SK-N-SH (cell line): ENCODE measurements at regions not wholly inside any gene's neighbourhood (a gene's known extent, or its start where the extent isn't known, plus 50 kb on each side); places are given as distances from the start of the nearest gene placed in this dataset.

ENCODE experiments used
- CTCF ChIA-PET: fragments of 300-600, 350-600 bp; formaldehyde crosslinking; extraction: SDS; loops from one replicate; lab custom pipeline; 2021; lab: Yijun Ruan, JAX
- POLR2A ChIA-PET: fragments of 350-600 bp; sonication (Branson Sonifier 250); formaldehyde crosslinking; extraction: SDS; loops from one replicate; lab custom pipeline; 2020; ENCODE audit warnings: antibody characterized with exemption, inconsistent platforms; lab: Yijun Ruan, JAX
- DNase-seq: peaks from one replicate; pipeline ENCODE4 v3.0.0; 2012
- H2AFZ ChIP-seq: fragments of 200-600 bp; sonication (generic); 2 replicates; pipeline ENCODE4 v1.8.1; 2016; ENCODE audit warnings: antibody characterized with exemption, mild to moderate bottlenecking, low read depth
- H3F3A ChIP-seq: fragments of 200-600 bp; sonication (generic); replicated peaks from 2 replicates; pipeline ENCODE3; 2016; ENCODE audit warnings: antibody characterized with exemption, mild to moderate bottlenecking; ENCODE audit not compliant: insufficient read depth
- H3K27ac ChIP-seq, 2 experiments: fragments of 200-500 bp in 1 of 2; fragments of 200-600 bp in 1 of 2; sonication (Bioruptor generic) in 1 of 2; sonication (generic), shearing (Covaris generic) in 1 of 2; 2 replicates each; pipeline versions ENCODE4 v1.5.1 to v1.6.1; 2014 to 2016; ENCODE audit warnings: low read depth in 2 of 2, inconsistent platforms in 1 of 2, low read length in 1 of 2, mild to moderate bottlenecking in 1 of 2, mixed read lengths in 1 of 2
- H3K27me3 ChIP-seq: fragments of 200-600 bp; sonication (generic), shearing (Covaris generic); 2 replicates; pipeline ENCODE4 v1.6.1; 2016; ENCODE audit warnings: mixed run types; ENCODE audit not compliant: insufficient read depth
- H3K36me3 ChIP-seq, 2 experiments: fragments of 200-500 bp in 1 of 2; fragments of 200-600 bp in 1 of 2; sonication (Bioruptor generic) in 1 of 2; sonication (generic) in 1 of 2; replicated peaks in 1 of 2; 2 replicates each; pipeline versions ENCODE3 to v1.5.1; 2014 to 2016; ENCODE audit warnings: low read length in 1 of 2, mild to moderate bottlenecking in 1 of 2; ENCODE audit not compliant: insufficient read depth in 2 of 2, control insufficient read depth in 1 of 2
- H3K4me1 ChIP-seq, 2 experiments: fragments of 200-500 bp in 1 of 2; fragments of 200-600 bp in 1 of 2; sonication (Bioruptor generic) in 1 of 2; sonication (generic), shearing (Covaris generic) in 1 of 2; 2 replicates each; pipeline versions ENCODE4 v1.5.1 to v1.6.1; 2014 to 2016; ENCODE audit warnings: low read depth in 1 of 2, low read length in 1 of 2, mixed run types in 1 of 2; ENCODE audit not compliant: insufficient read depth in 2 of 2, control insufficient read depth in 1 of 2
- H3K4me2 ChIP-seq: fragments of 200-600 bp; sonication (generic), shearing (Covaris generic); 2 replicates; pipeline ENCODE4 v1.6.1; 2017; ENCODE audit warnings: mixed run types
- H3K4me3 ChIP-seq, 2 experiments: fragments of 200-500 bp in 1 of 2; fragments of 200-600 bp in 1 of 2; sonication (Bioruptor generic) in 1 of 2; sonication (generic), shearing (Covaris generic) in 1 of 2; 2 replicates each; pipeline versions ENCODE4 v1.5.1 to v1.8.1; 2014 to 2016; ENCODE audit warnings: low read depth in 2 of 2, inconsistent platforms in 1 of 2, low read length in 1 of 2, mild to moderate bottlenecking in 1 of 2, mixed read lengths in 1 of 2, moderate library complexity in 1 of 2
- H3K79me2 ChIP-seq: fragments of 200-600 bp; sonication (generic); 2 replicates; pipeline ENCODE4 v1.8.1; 2017; ENCODE audit warnings: mild to moderate bottlenecking; ENCODE audit not compliant: insufficient read depth
- H3K9ac ChIP-seq: fragments of 200-600 bp; sonication (generic); 2 replicates; pipeline ENCODE4 v1.6.1; 2017; ENCODE audit warnings: mixed run types
- H3K9me2 ChIP-seq: fragments of 200-600 bp; sonication (generic); 2 replicates; pipeline ENCODE4 v1.6.1; 2017; ENCODE audit warnings: mixed run types
- H3K9me3 ChIP-seq: fragments of 200-600 bp; sonication (generic); 2 replicates; pipeline ENCODE4 v1.6.1; 2017; ENCODE audit warnings: mixed run types, mild to moderate bottlenecking, moderate library complexity
- H4K20me1 ChIP-seq: fragments of 200-600 bp; sonication (generic); 2 replicates; pipeline ENCODE4 v1.6.1; 2017; ENCODE audit warnings: mild to moderate bottlenecking, mixed run types; ENCODE audit not compliant: insufficient read depth
- ELF1 ChIP-seq: IDR thresholded peaks from 2 replicates; pipeline ENCODE4 v1.4.0; 2012
- EP300 ChIP-seq, 2 experiments: IDR thresholded peaks; 2 replicates each; pipeline versions ENCODE4 v1.4.0 to v1.6.1; 2012; ENCODE audit warnings: borderline replicate concordance in 1 of 2, low read depth in 1 of 2, low read length in 1 of 2
- EZH2phosphoT487 ChIP-seq: fragments of 200-600 bp; sonication (generic); IDR thresholded peaks from 2 replicates; pipeline ENCODE4 v1.6.1; 2017; ENCODE audit warnings: low read depth, mixed run types, mild to moderate bottlenecking, antibody characterized with exemption, moderate library complexity, borderline replicate concordance
- FOSL2 ChIP-seq: IDR thresholded peaks from 2 replicates; pipeline ENCODE4 v1.4.0; 2012; ENCODE audit warnings: low read depth, mild to moderate bottlenecking, moderate library complexity, borderline replicate concordance
- FOXM1 ChIP-seq: IDR thresholded peaks from 2 replicates; pipeline ENCODE4 v1.4.0; 2012; ENCODE audit warnings: low read depth, mild to moderate bottlenecking
- GATA2 ChIP-seq: sonication (generic); formaldehyde crosslinking; IDR thresholded peaks from 2 replicates; pipeline ENCODE4 v1.5.0; 2020; ENCODE audit warnings: mild to moderate bottlenecking, missing genetic modification reagents
- MEF2A ChIP-seq: IDR thresholded peaks from 2 replicates; pipeline ENCODE4 v1.4.0; 2012; ENCODE audit warnings: low read depth, borderline replicate concordance
- MXI1 ChIP-seq: IDR thresholded peaks from 2 replicates; pipeline ENCODE4 v1.6.1; 2012; ENCODE audit warnings: mild to moderate bottlenecking, low read depth, low read length, improper control_type of control experiment
- NFIC ChIP-seq: IDR thresholded peaks from 2 replicates; pipeline ENCODE4 v1.4.0; 2012; ENCODE audit warnings: borderline replicate concordance
- POLR2AphosphoS5 ChIP-seq: IDR thresholded peaks from 2 replicates; pipeline ENCODE4 v1.6.1; 2012; ENCODE audit warnings: low read depth, low read length
- RCOR1 ChIP-seq: fragments of 150-350 bp; IDR thresholded peaks from 2 replicates; pipeline ENCODE4 v1.6.1; 2017; ENCODE audit warnings: antibody characterized with exemption, low read length
- SMC3 ChIP-seq: IDR thresholded peaks from 2 replicates; pipeline ENCODE4 v1.6.1; 2012; ENCODE audit warnings: low read depth, low read length, improper control_type of control experiment
- TAF1 ChIP-seq: IDR thresholded peaks from 2 replicates; pipeline ENCODE4 v1.6.1; 2012; ENCODE audit warnings: low read depth, mild to moderate bottlenecking, low read length, moderate library complexity, borderline replicate concordance
- WGBS: methylation state at CpG from one replicate; pipeline ENCODE4 v1.1.6; 2017; ENCODE audit warnings: low lambda C conversion rate; 5-methylcytosine and 5-hydroxymethylcytosine counted together
- TF ChIP-seq, protein P1 (sequence below): fragments of 150-350 bp; IDR thresholded peaks from 2 replicates; pipeline ENCODE4 v1.6.1; 2016; ENCODE audit warnings: mild to moderate bottlenecking, low read depth, low read length
- TF ChIP-seq, protein P2 (sequence below): IDR thresholded peaks from 2 replicates; pipeline ENCODE4 v1.6.1; 2012; ENCODE audit warnings: mild to moderate bottlenecking, low read depth, low read length, moderate library complexity

DNA sequence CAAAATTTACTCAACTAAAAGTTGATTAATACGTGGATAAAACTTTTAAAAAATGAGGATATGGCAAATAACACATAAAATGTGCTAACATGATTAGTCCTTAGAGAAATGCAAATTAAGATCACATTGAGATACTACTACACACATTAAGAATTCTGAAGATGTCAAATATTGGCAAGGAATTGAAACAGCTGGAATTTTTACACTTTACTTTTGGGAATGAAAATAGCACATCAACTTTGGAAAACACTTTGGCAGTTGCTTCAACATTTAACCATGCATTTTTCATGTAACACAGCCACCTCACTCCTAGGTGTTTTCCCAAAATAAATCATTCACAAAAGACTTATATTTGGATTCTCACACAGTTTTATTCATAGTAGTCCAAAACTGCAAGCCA, 687.9 kb upstream of the SETBP1 start:
- POLR2A ChIA-PET: no interaction called here
- Histone ChIP-seq H3K27ac (no peak overlapping the region), H3K27me3 (no peaks in the 10 kb centered on the region), H3K9ac (no peak overlapping the region), H3K4me1 (no peaks in the 10 kb centered on the region), H3K9me2 (no peaks in the 10 kb centered on the region), H3K9me3 (no peaks in the 10 kb centered on the region; the same call in 1 of the 2 replicates)
- CTCF ChIA-PET: interaction anchor here (0.7 kb wide), 1 partner anchor 126 kb away, joined by 3 read pairs; no protein-coding TSS in a partner anchor
- TF ChIP-seq TAF1 (no peak), POLR2AphosphoS5 (no peak), ELF1 (no peak), MEF2A (no peak), MXI1 (no peak), EP300 (IDR thresholded peaks at IDR 0.05; ENCODE audit: borderline replicate concordance in 1 of 2, low read depth in 1 of 2, low read length in 1 of 2) (no peak), NFIC (no peak), FOXM1 (no peak), FOSL2 (no peak), EZH2phosphoT487 (no peak), SMC3 (no peak), GATA2 (CRISPR knock-in tag) (no peak), RCOR1 (no peak)
- TF ChIP-seq, protein P1, sequence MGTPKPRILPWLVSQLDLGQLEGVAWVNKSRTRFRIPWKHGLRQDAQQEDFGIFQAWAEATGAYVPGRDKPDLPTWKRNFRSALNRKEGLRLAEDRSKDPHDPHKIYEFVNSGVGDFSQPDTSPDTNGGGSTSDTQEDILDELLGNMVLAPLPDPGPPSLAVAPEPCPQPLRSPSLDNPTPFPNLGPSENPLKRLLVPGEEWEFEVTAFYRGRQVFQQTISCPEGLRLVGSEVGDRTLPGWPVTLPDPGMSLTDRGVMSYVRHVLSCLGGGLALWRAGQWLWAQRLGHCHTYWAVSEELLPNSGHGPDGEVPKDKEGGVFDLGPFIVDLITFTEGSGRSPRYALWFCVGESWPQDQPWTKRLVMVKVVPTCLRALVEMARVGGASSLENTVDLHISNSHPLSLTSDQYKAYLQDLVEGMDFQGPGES: no peak
- TF ChIP-seq, protein P2, sequence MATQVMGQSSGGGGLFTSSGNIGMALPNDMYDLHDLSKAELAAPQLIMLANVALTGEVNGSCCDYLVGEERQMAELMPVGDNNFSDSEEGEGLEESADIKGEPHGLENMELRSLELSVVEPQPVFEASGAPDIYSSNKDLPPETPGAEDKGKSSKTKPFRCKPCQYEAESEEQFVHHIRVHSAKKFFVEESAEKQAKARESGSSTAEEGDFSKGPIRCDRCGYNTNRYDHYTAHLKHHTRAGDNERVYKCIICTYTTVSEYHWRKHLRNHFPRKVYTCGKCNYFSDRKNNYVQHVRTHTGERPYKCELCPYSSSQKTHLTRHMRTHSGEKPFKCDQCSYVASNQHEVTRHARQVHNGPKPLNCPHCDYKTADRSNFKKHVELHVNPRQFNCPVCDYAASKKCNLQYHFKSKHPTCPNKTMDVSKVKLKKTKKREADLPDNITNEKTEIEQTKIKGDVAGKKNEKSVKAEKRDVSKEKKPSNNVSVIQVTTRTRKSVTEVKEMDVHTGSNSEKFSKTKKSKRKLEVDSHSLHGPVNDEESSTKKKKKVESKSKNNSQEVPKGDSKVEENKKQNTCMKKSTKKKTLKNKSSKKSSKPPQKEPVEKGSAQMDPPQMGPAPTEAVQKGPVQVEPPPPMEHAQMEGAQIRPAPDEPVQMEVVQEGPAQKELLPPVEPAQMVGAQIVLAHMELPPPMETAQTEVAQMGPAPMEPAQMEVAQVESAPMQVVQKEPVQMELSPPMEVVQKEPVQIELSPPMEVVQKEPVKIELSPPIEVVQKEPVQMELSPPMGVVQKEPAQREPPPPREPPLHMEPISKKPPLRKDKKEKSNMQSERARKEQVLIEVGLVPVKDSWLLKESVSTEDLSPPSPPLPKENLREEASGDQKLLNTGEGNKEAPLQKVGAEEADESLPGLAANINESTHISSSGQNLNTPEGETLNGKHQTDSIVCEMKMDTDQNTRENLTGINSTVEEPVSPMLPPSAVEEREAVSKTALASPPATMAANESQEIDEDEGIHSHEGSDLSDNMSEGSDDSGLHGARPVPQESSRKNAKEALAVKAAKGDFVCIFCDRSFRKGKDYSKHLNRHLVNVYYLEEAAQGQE: no peak
- TF ChIP-seq, all 33 proteins: peak for 0
- no peaks in the 10 kb centered on the region for H3K79me2 ChIP-seq
- H3F3A ChIP-seq: no peaks in the 10 kb centered on the region
- DNase-seq: no peak
- H3K36me3 ChIP-seq: no peaks in the 10 kb centered on the region
- 32% methylated on average over 1 of the region's 1 CpG for WGBS
- H3K4me2 ChIP-seq: no peak overlapping the region
- H3K4me3 ChIP-seq: no peak overlapping the region
- no peak overlapping the region for H2AFZ ChIP-seq
- H4K20me1 ChIP-seq: no peaks in the 10 kb centered on the region
